Mesodermal cell (in vitro differentiated cells): ENCODE measurements at regions not wholly inside any gene's neighbourhood (a gene's known extent, or its start where the extent isn't known, plus 50 kb on each side); places are given as distances from the start of the nearest gene placed in this dataset.

Experiments used
- H3K27ac ChIP-seq: 2 replicates; pipeline ENCODE4 v1.7.0; 2013; ENCODE audit warnings: mild to moderate bottlenecking, low read depth, low read length, moderate library complexity; ENCODE audit not compliant: severe bottlenecking
- H3K36me3 ChIP-seq: 2 replicates; pipeline ENCODE4 v1.7.1; 2013; ENCODE audit warnings: mild to moderate bottlenecking, low read length, moderate library complexity; ENCODE audit not compliant: control insufficient read depth, insufficient read depth
- H3K4me1 ChIP-seq: one replicate; pipeline ENCODE4 v1.7.1; 2013; ENCODE audit warnings: mild to moderate bottlenecking, low read length; ENCODE audit not compliant: insufficient read depth, control insufficient read depth, poor library complexity, severe bottlenecking
- H3K4me3 ChIP-seq: 2 replicates; pipeline ENCODE4 v1.7.0; 2013; ENCODE audit warnings: low read length, control low read depth, mild to moderate bottlenecking; ENCODE audit not compliant: insufficient read depth, poor library complexity, severe bottlenecking; ENCODE audit errors: extremely low read depth
- H3K9me3 ChIP-seq: 2 replicates; pipeline ENCODE4 v1.7.1; 2013; ENCODE audit warnings: mild to moderate bottlenecking, low read length, moderate library complexity; ENCODE audit not compliant: control insufficient read depth
- WGBS, 2 experiments: methylation state at CpG; one replicate each; pipeline ENCODE4 v1.1.5; 2013; ENCODE audit warnings: missing lambda C conversion rate in 2 of 2; ENCODE audit not compliant: insufficient coverage in 2 of 2; 5-methylcytosine and 5-hydroxymethylcytosine counted together

GRCh38 chr9:78453450-78453849 lies 156.5 kb downstream of the PSAT1 start:
- WGBS, 2 experiments, result 90 to 95% methylated on average over 3 to 7 of the region's 7 CpGs
- Histone ChIP-seq H3K4me3 (no peak overlapping the region), H3K9me3 (no peaks in the 10 kb centered on the region)

GRCh38 chr9:78462611-78463010 lies 165.7 kb downstream of the PSAT1 start:
- Histone ChIP-seq H3K4me3 (no peak overlapping the region), H3K27ac (no peak overlapping the region)
- 91 to 94% methylated on average over 1 to 2 of the region's 2 CpGs for WGBS, 2 experiments

More at GRCh38 chr9:78453450-78453849, 156.5 kb downstream of the PSAT1 start:
- no peaks in the 10 kb centered on the region for H3K36me3 ChIP-seq
- H3K4me1 ChIP-seq, result no peaks in the 10 kb centered on the region
- H3K27ac ChIP-seq, result no peak overlapping the region

GRCh38 chr9:78463750-78464149 lies 166.8 kb downstream of the PSAT1 start:
- Histone ChIP-seq H3K4me3 (no peak overlapping the region), H3K4me1 (no peaks in the 10 kb centered on the region), H3K9me3 (no peaks in the 10 kb centered on the region), H3K27ac (no peak overlapping the region), H3K36me3 (no peaks in the 10 kb centered on the region)
- WGBS, 2 experiments, result 88 to 93% methylated on average over 2 of the region's 3 CpGs

More at GRCh38 chr9:78462611-78463010, 165.7 kb downstream of the PSAT1 start:
- no peaks in the 10 kb centered on the region for H3K36me3 ChIP-seq
- H3K9me3 ChIP-seq, result no peaks in the 10 kb centered on the region
- H3K4me1 ChIP-seq, result no peaks in the 10 kb centered on the region

- Histone ChIP-seq H3K9me3 (no peaks in the 10 kb centered on the region), H3K27ac (no peak overlapping the region), H3K36me3 (no peaks in the 10 kb centered on the region), H3K4me1 (peaks cover 3% of the 10 kb centered on the region), H3K4me3 (no peak overlapping the region)
- WGBS, 2 experiments, result 71 to 92% methylated on average over 3 to 4 of the region's 7 CpGs
Measured at GRCh38 chr9:78468231-78468630, 171.3 kb downstream of the PSAT1 start.

GRCh38 chr9:78468974-78469576 lies 172.2 kb downstream of the PSAT1 start:
- 95 to 100% methylated on average over 1 to 2 of the region's 5 CpGs for WGBS, 2 experiments
- no peak overlapping the region for H3K27ac ChIP-seq
- H3K9me3 ChIP-seq, result no peaks in the 10 kb centered on the region
- no peak overlapping the region for H3K4me3 ChIP-seq
- peaks cover 3% of the 10 kb centered on the region for H3K4me1 ChIP-seq
- H3K36me3 ChIP-seq, result no peaks in the 10 kb centered on the region

GRCh38 chr9:78470216-78470615 lies 173.3 kb downstream of the PSAT1 start:
- no peak overlapping the region for H3K4me3 ChIP-seq
- H3K36me3 ChIP-seq, result no peaks in the 10 kb centered on the region
- H3K27ac ChIP-seq, result no peak overlapping the region
- no peaks in the 10 kb centered on the region for H3K9me3 ChIP-seq
- peaks cover 3% of the 10 kb centered on the region for H3K4me1 ChIP-seq

- H3K27ac ChIP-seq, result no peak overlapping the region
- peaks cover 3% of the 10 kb centered on the region for H3K4me1 ChIP-seq
- no peak overlapping the region for H3K4me3 ChIP-seq
- no peaks in the 10 kb centered on the region for H3K36me3 ChIP-seq
- WGBS, 2 experiments, result 90 to 94% methylated on average over 2 of the region's 5 CpGs
- H3K9me3 ChIP-seq, result no peaks in the 10 kb centered on the region
Measured at GRCh38 chr9:78470741-78471140, 173.8 kb downstream of the PSAT1 start.

- H3K9me3 ChIP-seq, result no peaks in the 10 kb centered on the region
- H3K4me3 ChIP-seq, result no peak overlapping the region
- H3K36me3 ChIP-seq, result no peaks in the 10 kb centered on the region
- H3K4me1 ChIP-seq, result peaks cover 3% of the 10 kb centered on the region
- no peak overlapping the region for H3K27ac ChIP-seq
- WGBS, 2 experiments, result 60 to 100% methylated on average over 1 of the region's 3 CpGs
Measured at GRCh38 chr9:78472111-78472510, 175.2 kb downstream of the PSAT1 start.

- Histone ChIP-seq H3K36me3 (no peaks in the 10 kb centered on the region), H3K9me3 (no peaks in the 10 kb centered on the region), H3K4me3 (no peak overlapping the region), H3K4me1 (no peaks in the 10 kb centered on the region), H3K27ac (no peak overlapping the region)
Measured at GRCh38 chr9:78479441-78479840, 182.5 kb downstream of the PSAT1 start.

GRCh38 chr9:78486661-78487060 lies 189.7 kb downstream of the PSAT1 start:
- no peaks in the 10 kb centered on the region for H3K9me3 ChIP-seq
- H3K4me3 ChIP-seq, result no peak overlapping the region
- WGBS, 2 experiments, result 79 to 92% methylated on average over 2 of the region's 2 CpGs
- H3K36me3 ChIP-seq, result no peaks in the 10 kb centered on the region
- H3K27ac ChIP-seq, result no peak overlapping the region
- H3K4me1 ChIP-seq, result no peaks in the 10 kb centered on the region

- Histone ChIP-seq H3K27ac (no peak overlapping the region), H3K9me3 (no peaks in the 10 kb centered on the region), H3K4me1 (no peaks in the 10 kb centered on the region), H3K4me3 (no peak overlapping the region), H3K36me3 (no peaks in the 10 kb centered on the region)
- WGBS, 2 experiments, result 100% methylated on average over 2 of the region's 4 CpGs
Measured at GRCh38 chr9:78490231-78490630, 193.3 kb downstream of the PSAT1 start.
